ENCODE measurements at regions not wholly inside any gene's neighbourhood (a gene's known extent, or its start where the extent isn't known, plus 50 kb on each side); places are given as distances from the start of the nearest gene placed in this dataset.

- no peak for DNase-seq (ENCODE audit: low read depth, low spot score)
- Histone ChIP-seq H4K20me1 (ENCODE audit: control insufficient read depth, insufficient read depth) (no peaks in the 10 kb centered on the region), H3K4me2 (ENCODE audit: control insufficient read depth, insufficient read depth) (no peak overlapping the region), H3K9ac (ENCODE audit: control insufficient read depth, insufficient read depth, low read length) (no peak overlapping the region), H3K27ac (ENCODE audit: control insufficient read depth, insufficient read depth) (no peak overlapping the region), H3K4me1 (ENCODE audit: control insufficient read depth, insufficient read depth, low read length) (no peaks in the 10 kb centered on the region), H2AFZ (ENCODE audit: control insufficient read depth, low read depth, low read length) (no peak overlapping the region), H3K4me3 (no peak overlapping the region), H3K36me3 (ENCODE audit: control insufficient read depth in 2 of 2, insufficient read depth in 2 of 2, low read length in 1 of 2) (no peaks in the 10 kb centered on the region), H3K9me3 (replicated peaks; ENCODE audit: control insufficient read depth, insufficient read depth, low read length) (no peaks in the 10 kb centered on the region), H3K79me2 (ENCODE audit: control insufficient read depth, insufficient read depth, low read length) (no peaks in the 10 kb centered on the region), H3K27me3 (replicated peaks in 1 of 2; ENCODE audit: control insufficient read depth in 2 of 2, insufficient read depth in 2 of 2, low read length in 1 of 2) (no peaks in the 10 kb centered on the region; a peak in 2 of 4 replicates)
- in situ Hi-C loops (cut with MboI) (no loop called here), intact Hi-C loops (cut with micrococcal nuclease; ENCODE audit: unreplicated experiment) (no loop called here)
- 9% methylated on average over 6 of the region's 6 CpGs for WGBS (ENCODE audit: insufficient coverage, insufficient replicate concordance, low lambda C conversion rate, missing lambda C conversion rate)
- RAD21 ChIA-PET (ENCODE audit: unreplicated experiment): no interaction called here
- no peak for ATAC-seq
- no peak for FAIRE-seq
- TF ChIP-seq MEF2A (IDR thresholded peaks at IDR 0.05; ENCODE audit: insufficient read depth, low read depth, low read length): no peak
- TF ChIP-seq USF2 (IDR thresholded peaks at IDR 0.05; ENCODE audit: borderline replicate concordance, low read depth, low read length): no peak
- no peak for TF ChIP-seq ZNF217 (IDR thresholded peaks at IDR 0.05)
- no peak for TF ChIP-seq STAT3 (IDR thresholded peaks at IDR 0.05; ENCODE audit: low read depth, low read length)
- TF ChIP-seq TAF1 (IDR thresholded peaks at IDR 0.05; ENCODE audit: borderline replicate concordance, low read depth, low read length): no peak
- TF ChIP-seq ESRRA (IDR thresholded peaks at IDR 0.05; ENCODE audit: low read length): no peak
- TF ChIP-seq POU2F2 (IDR thresholded peaks at IDR 0.05; ENCODE audit: borderline replicate concordance, low read depth, low read length): no peak
- no peak for TF ChIP-seq JUNB (IDR thresholded peaks at IDR 0.05)
- no peak for TF ChIP-seq ZSCAN29 (IDR thresholded peaks at IDR 0.05)
- TF ChIP-seq SMAD1 (IDR thresholded peaks at IDR 0.05; ENCODE audit: low read depth, partially characterized antibody): no peak
- TF ChIP-seq SMARCA5 (IDR thresholded peaks at IDR 0.05): no peak
- TF ChIP-seq DPF2 (IDR thresholded peaks at IDR 0.05): no peak
- TF ChIP-seq GATAD2B (conservative IDR thresholded peaks at IDR 0.05; ENCODE audit: low read depth): no peak
- TF ChIP-seq SIX5 (IDR thresholded peaks at IDR 0.05; ENCODE audit: low read depth, low read length, severe bottlenecking): no peak
- TF ChIP-seq ZNF622 (IDR thresholded peaks at IDR 0.05): no peak
- TF ChIP-seq TCF7 (IDR thresholded peaks at IDR 0.05; ENCODE audit: borderline replicate concordance): no peak
- no TSS peak for BruUV-seq (replicated peaks)
- CTCF ChIA-PET: interaction anchor here (1.0 to 4.3 kb wide), 2 partner anchors 15 to 465 kb away, joined by 3 to 67 read pairs; no protein-coding TSS in a partner anchor
- POLR2A ChIA-PET: no interaction called here
- SMC1A ChIA-PET (ENCODE audit: uncharacterized antibody, unreplicated experiment): interaction anchor here (3.8 kb wide), 1 partner anchor 626 kb away, joined by 20 read pairs; no protein-coding TSS in a partner anchor
Observed at GRCh38 chr20:16806061-16806460, 57.9 kb downstream of the OTOR start.
